ENCODE measurements at regions not wholly inside any gene's neighbourhood (a gene's known extent, or its start where the extent isn't known, plus 50 kb on each side); places are given as distances from the start of the nearest gene placed in this dataset.
"Not testable (repeated sequence)": the region's sequence is repeated elsewhere in the genome, so short reads cannot be mapped to it uniquely, and the experiment has no call there.

DNA sequence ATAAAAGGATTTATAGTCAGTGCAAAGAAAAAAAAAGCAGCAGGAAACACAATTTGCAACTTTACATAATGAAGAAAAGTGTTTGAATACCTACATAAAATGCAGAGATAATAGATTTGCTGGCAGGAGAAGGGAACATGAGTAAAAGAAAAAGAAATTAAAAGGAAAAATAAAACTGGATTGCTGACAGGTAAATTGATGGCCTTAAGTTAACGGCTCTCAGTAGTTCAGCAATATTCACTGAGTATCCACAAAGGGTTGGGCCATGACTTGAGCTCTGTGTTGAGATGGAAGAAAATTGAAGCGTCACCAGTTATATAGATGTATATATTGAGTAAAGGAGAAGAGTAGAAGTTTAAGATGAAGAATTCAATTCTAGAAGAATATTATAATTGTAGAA is 330.1 kb upstream of the VCX start:
- no peak for DNase-seq (ENCODE audit: low spot score)
- TF ChIP-seq, protein P1, sequence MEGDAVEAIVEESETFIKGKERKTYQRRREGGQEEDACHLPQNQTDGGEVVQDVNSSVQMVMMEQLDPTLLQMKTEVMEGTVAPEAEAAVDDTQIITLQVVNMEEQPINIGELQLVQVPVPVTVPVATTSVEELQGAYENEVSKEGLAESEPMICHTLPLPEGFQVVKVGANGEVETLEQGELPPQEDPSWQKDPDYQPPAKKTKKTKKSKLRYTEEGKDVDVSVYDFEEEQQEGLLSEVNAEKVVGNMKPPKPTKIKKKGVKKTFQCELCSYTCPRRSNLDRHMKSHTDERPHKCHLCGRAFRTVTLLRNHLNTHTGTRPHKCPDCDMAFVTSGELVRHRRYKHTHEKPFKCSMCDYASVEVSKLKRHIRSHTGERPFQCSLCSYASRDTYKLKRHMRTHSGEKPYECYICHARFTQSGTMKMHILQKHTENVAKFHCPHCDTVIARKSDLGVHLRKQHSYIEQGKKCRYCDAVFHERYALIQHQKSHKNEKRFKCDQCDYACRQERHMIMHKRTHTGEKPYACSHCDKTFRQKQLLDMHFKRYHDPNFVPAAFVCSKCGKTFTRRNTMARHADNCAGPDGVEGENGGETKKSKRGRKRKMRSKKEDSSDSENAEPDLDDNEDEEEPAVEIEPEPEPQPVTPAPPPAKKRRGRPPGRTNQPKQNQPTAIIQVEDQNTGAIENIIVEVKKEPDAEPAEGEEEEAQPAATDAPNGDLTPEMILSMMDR (IDR thresholded peaks at IDR 0.05; ENCODE audit: extremely low read depth, missing control alignments), result no peak

GRCh38 chrX:7503251-7503650 is 339.7 kb upstream of the VCX start:
- TF ChIP-seq, protein P1 (IDR thresholded peaks at IDR 0.05; ENCODE audit: extremely low read depth, missing control alignments), result no peak
- DNase-seq (ENCODE audit: low spot score), result no peak

DNA sequence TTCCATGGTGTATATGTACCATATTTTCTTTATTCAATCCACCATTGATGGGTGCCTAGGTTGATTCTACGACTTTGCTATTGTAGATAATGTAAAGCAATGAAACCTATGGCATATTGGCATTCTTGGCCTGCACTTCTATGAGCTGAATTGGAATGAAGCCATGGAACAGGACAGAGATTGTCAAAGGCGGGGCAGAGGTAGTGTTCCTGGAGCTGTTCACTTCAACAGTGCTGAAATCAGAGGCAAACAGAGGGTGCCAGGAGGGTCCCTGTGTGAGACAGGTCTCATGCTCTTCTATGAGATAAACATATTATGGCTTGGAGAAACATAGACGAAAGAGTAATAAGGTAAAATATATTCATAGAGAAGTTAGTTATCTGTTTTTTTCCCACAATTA is 342.6 kb upstream of the VCX start:
- TF ChIP-seq, protein P1 (IDR thresholded peaks at IDR 0.05; ENCODE audit: extremely low read depth, missing control alignments), result no peak

GRCh38 chrX:7486505-7486904 is 338.6 kb upstream of the PUDP start:
- TF ChIP-seq, protein P1 (IDR thresholded peaks at IDR 0.05; ENCODE audit: extremely low read depth, missing control alignments), result no peak
- no peak for DNase-seq (ENCODE audit: low spot score)

More for the DNA sequence above, 342.6 kb upstream of the VCX start:
- no peak for DNase-seq (ENCODE audit: low spot score)

GRCh38 chrX:7485061-7485460 is 337.1 kb upstream of the PUDP start:
- TF ChIP-seq, protein P1 (IDR thresholded peaks at IDR 0.05; ENCODE audit: extremely low read depth, missing control alignments), result no peak
- no peak for DNase-seq (ENCODE audit: low spot score)

DNA sequence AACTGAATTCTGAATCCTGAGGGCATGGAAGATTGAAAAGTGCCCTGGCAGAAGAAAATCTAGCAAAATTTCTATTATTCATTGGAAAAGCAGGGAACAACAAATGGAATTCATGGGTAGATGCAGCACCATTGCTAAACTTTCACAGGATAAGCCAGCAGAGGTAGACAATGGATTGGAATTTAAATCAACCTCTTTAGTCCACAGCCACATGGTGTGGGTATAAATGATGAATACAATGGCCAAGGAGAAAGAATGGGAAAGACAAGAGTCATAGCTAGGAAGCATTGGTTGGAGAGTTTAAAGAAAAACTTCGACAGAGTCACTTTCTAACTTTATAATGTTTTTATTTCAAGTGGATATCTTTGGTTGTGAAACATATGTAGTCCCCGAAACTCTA is 332.8 kb upstream of the PUDP start:
- TF ChIP-seq, protein P1 (IDR thresholded peaks at IDR 0.05; ENCODE audit: extremely low read depth, missing control alignments), result no peak
- no peak for DNase-seq (ENCODE audit: low spot score)

- no peak for DNase-seq (ENCODE audit: low spot score)
- TF ChIP-seq, protein P1 (IDR thresholded peaks at IDR 0.05; ENCODE audit: extremely low read depth, missing control alignments), result no peak
These were observed 314.2 kb upstream of the PUDP start for GRCh38 chrX:7462110-7462509.

DNA sequence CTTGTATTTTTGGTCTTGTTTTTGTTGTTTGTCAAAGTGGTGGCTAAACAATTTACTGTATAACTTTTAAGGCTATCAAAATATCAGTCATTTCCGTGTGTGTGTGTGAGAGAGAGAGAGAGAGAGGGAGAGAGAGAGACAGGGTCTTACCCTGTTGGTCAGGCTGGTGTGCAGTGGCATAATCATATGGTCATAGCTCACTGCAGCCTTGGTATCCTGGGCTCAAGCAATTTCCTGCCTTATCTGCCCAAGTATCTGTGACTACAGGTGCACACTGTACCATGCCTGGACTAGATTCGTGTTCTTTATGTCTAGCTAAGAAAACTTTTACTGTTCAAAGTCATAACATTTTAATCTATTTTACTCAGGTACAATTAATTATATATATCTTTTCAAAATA is 313.1 kb upstream of the PUDP start:
- DNase-seq (ENCODE audit: low spot score), result not testable (repeated sequence)
